ENCODE measurements at regions not wholly inside any gene's neighbourhood (a gene's known extent, or its start where the extent isn't known, plus 50 kb on each side); places are given as distances from the start of the nearest gene placed in this dataset.

DNA sequence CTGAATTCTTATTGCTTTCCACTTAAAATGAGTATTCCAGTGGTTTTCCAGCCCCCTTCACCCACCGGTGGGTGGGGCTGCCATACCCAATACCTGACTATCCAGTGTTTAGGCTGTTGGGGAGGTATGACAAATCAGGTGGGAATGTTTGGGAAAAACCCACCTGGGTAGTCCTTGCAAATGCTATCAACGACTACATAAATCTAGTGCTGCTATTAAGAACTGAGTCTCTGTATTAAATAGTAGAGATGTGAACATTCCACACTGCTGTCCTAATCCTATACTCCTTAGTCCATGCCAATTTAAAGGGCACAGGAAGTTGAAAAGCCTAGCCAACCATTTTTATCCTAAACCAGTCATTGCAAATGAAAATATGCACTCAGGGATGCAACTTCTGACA, 126.6 kb downstream of the AXIN2 start:
- H3K27me3 ChIP-seq (ENCODE audit: insufficient read depth, low read depth), result no peaks in the 10 kb centered on the region
- no peak overlapping the region for H3K4me3 ChIP-seq (IDR thresholded peaks at IDR 0.05; ENCODE audit: insufficient read depth, low read depth, low read length)
- no peak overlapping the region for H2AFZ ChIP-seq (ENCODE audit: low read depth)
- no peaks in the 10 kb centered on the region for H3K79me2 ChIP-seq (ENCODE audit: insufficient read depth, low read depth)
- no peaks in the 10 kb centered on the region for H3K4me1 ChIP-seq (ENCODE audit: low read depth, poor library complexity, severe bottlenecking)
- H3K36me3 ChIP-seq (ENCODE audit: insufficient read depth), result no peaks in the 10 kb centered on the region
- no peak overlapping the region for H3K4me2 ChIP-seq
- no peak overlapping the region for H3K9ac ChIP-seq
- no peak overlapping the region for H3K27ac ChIP-seq
- TF ChIP-seq, protein P1, sequence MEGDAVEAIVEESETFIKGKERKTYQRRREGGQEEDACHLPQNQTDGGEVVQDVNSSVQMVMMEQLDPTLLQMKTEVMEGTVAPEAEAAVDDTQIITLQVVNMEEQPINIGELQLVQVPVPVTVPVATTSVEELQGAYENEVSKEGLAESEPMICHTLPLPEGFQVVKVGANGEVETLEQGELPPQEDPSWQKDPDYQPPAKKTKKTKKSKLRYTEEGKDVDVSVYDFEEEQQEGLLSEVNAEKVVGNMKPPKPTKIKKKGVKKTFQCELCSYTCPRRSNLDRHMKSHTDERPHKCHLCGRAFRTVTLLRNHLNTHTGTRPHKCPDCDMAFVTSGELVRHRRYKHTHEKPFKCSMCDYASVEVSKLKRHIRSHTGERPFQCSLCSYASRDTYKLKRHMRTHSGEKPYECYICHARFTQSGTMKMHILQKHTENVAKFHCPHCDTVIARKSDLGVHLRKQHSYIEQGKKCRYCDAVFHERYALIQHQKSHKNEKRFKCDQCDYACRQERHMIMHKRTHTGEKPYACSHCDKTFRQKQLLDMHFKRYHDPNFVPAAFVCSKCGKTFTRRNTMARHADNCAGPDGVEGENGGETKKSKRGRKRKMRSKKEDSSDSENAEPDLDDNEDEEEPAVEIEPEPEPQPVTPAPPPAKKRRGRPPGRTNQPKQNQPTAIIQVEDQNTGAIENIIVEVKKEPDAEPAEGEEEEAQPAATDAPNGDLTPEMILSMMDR (conservative IDR thresholded peaks at IDR 0.05; ENCODE audit: low read depth, low read length), result no peak
- H4K20me1 ChIP-seq (ENCODE audit: insufficient read depth), result no peaks in the 10 kb centered on the region

DNA sequence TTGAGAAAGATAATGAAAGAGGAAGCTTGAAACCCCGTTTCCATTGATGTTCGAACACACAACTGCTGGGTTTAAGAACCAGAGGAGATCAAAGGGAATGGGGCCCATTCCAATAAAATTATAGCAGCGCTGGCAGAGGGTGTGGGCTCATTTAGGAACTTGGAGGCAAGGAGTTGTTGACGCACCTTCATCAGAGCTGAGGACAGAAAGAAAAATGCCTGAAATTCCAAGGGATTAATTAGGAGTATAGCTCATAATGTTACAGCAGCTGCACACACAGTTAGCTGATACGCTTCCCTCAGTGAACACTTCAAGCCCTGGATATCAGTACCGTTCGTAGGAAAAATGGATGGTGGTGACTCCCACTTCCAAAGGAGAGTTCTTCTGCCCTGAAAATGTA, 127.2 kb downstream of the AXIN2 start:
- Histone ChIP-seq H2AFZ (ENCODE audit: low read depth) (no peak overlapping the region), H4K20me1 (ENCODE audit: insufficient read depth) (no peaks in the 10 kb centered on the region), H3K4me1 (ENCODE audit: low read depth, poor library complexity, severe bottlenecking) (no peaks in the 10 kb centered on the region), H3K9ac (no peak overlapping the region), H3K79me2 (ENCODE audit: insufficient read depth, low read depth) (no peaks in the 10 kb centered on the region), H3K4me3 (IDR thresholded peaks at IDR 0.05; ENCODE audit: insufficient read depth, low read depth, low read length) (no peak overlapping the region), H3K27me3 (ENCODE audit: insufficient read depth, low read depth) (no peaks in the 10 kb centered on the region), H3K36me3 (ENCODE audit: insufficient read depth) (no peaks in the 10 kb centered on the region), H3K4me2 (no peak overlapping the region), H3K27ac (no peak overlapping the region)
- TF ChIP-seq, protein P1 (conservative IDR thresholded peaks at IDR 0.05; ENCODE audit: low read depth, low read length), result no peak

GRCh38 chr17:65433592-65433991, 127.9 kb downstream of the AXIN2 start:
- no peak overlapping the region for H3K9ac ChIP-seq
- H3K4me2 ChIP-seq, result no peak overlapping the region
- H3K27ac ChIP-seq, result no peak overlapping the region
- H3K36me3 ChIP-seq (ENCODE audit: insufficient read depth), result no peaks in the 10 kb centered on the region
- no peaks in the 10 kb centered on the region for H3K79me2 ChIP-seq (ENCODE audit: insufficient read depth, low read depth)
- TF ChIP-seq, protein P1 (conservative IDR thresholded peaks at IDR 0.05; ENCODE audit: low read depth, low read length), result no peak
- no peak overlapping the region for H3K4me3 ChIP-seq (IDR thresholded peaks at IDR 0.05; ENCODE audit: insufficient read depth, low read depth, low read length)
- no peaks in the 10 kb centered on the region for H4K20me1 ChIP-seq (ENCODE audit: insufficient read depth)
- no peaks in the 10 kb centered on the region for H3K27me3 ChIP-seq (ENCODE audit: insufficient read depth, low read depth)
- H3K4me1 ChIP-seq (ENCODE audit: low read depth, poor library complexity, severe bottlenecking), result no peaks in the 10 kb centered on the region
- no peak overlapping the region for H2AFZ ChIP-seq (ENCODE audit: low read depth)

- H3K79me2 ChIP-seq (ENCODE audit: insufficient read depth, low read depth), result no peaks in the 10 kb centered on the region
- no peaks in the 10 kb centered on the region for H3K4me1 ChIP-seq (ENCODE audit: low read depth, poor library complexity, severe bottlenecking)
- no peaks in the 10 kb centered on the region for H4K20me1 ChIP-seq (ENCODE audit: insufficient read depth)
- no peaks in the 10 kb centered on the region for H3K27me3 ChIP-seq (ENCODE audit: insufficient read depth, low read depth)
- H3K9ac ChIP-seq, result no peak overlapping the region
- H3K36me3 ChIP-seq (ENCODE audit: insufficient read depth), result no peaks in the 10 kb centered on the region
- TF ChIP-seq, protein P1 (conservative IDR thresholded peaks at IDR 0.05; ENCODE audit: low read depth, low read length), result no peak
- H2AFZ ChIP-seq (ENCODE audit: low read depth), result no peak overlapping the region
- no peak overlapping the region for H3K27ac ChIP-seq
- no peak overlapping the region for H3K4me3 ChIP-seq (IDR thresholded peaks at IDR 0.05; ENCODE audit: insufficient read depth, low read depth, low read length)
- no peak overlapping the region for H3K4me2 ChIP-seq
Measured at GRCh38 chr17:65433157-65433556, 128.3 kb downstream of the AXIN2 start.

Measured in KMS-11 (cell line).